Activated CD4-positive, CD25-positive, alpha-beta regulatory T cell (primary cell): ENCODE measurements at regions not wholly inside any gene's neighbourhood (a gene's known extent, or its start where the extent isn't known, plus 50 kb on each side); places are given as distances from the start of the nearest gene placed in this dataset.

Source experiments
- DNase-seq, 4 experiments: peaks; one replicate each; lab custom pipeline; 2025; lab: John Stamatoyannopoulos, UW

DNA sequence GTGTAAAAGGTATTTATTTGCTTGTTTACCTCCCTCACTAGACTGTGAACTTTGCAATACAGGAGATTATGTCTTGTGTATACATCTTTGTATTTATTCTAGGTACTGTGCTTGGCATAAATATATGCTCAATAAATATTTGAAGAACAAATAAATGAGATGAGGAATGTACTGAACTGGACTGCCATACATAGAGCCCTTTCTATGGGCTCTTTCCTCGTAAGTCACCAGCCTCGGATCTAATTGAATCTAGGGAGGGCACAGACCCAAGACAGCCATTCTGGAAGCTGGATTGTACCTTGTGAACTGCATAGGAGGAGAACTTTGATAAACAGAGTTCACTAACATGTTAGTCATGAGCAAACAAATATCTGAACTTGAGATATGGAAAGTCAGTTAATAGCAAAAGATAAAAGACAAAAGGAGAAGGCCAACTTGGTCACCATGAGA is 503.9 kb downstream of the INSC start:
- DNase-seq, result no peak

DNA sequence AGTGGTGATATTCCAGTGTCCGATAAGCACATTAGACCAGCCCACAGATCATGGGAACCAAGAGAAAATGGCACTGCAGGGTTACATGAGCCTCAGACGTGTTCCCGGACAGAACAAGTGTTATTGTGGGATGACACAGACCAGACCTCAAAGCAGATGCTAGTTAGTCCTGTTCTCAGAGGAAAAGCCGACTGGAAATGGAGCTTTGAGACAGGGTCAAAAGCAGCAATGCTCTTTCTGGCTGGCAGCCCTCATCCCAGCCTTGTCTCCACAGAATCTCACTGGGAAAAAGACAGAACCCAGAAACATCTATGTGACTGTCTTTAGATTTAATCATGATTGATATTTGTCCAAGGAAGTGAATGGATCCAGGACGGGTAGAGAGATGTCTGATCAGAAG is 506.8 kb downstream of the INSC start:
- DNase-seq, result no peak

DNA sequence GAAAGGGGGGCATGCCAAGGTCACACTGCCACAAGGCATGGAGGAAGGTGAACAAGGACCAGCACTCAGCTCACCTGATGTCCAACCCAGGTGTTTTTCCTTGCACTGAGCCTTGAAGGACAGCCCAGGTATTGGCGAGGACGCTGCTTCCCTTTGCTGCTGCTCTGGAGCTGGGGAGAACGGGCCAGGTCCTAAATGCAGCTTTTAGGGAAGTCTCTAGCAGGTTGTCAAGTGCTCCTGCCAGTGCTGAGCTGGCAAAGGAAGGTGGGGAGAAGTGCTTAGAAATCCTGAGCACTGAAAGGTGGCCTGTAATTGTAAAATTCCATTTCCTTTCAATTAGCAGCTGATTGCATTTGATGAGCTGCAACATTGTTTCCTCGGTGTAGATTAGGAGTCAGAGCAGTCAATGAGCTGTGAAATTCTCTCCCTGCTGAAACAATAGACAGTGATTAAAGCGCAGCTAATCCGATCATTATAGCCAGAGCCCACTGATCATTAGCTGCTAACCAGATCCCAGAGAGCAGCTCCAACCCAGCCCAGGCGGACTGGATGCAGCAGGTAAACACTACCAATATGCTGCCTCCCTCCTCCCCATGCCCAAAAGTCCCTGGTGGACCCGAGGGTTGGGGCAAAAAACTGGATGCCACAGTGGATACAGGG is 507.6 kb downstream of the INSC start:
- DNase-seq, result no peak

DNA sequence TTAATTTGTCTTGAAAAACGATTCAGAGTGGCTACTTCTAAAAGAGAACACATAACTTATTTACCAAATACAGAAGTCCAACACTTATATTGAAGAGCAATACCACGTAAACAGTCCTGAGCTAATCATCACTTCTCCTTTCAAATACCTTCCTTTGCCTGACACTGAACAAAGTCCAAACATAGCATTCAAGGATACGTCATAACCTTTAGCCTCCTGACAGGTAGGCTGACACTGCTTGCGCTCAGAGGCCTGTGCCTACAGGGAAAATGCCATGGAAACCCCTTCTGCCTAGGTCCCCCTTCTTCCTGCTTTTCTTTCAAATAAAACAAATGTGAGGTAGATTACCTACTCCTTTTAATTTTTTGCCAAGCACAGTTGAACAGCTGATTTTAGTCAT is 510.0 kb downstream of the INSC start:
- DNase-seq, result no peak

- no peak for DNase-seq
Measured at GRCh38 chr11:15625691-15626090, 511.0 kb downstream of the INSC start.

- no peak for DNase-seq
Measured at GRCh38 chr11:15627560-15627959, 512.8 kb downstream of the INSC start.

DNA sequence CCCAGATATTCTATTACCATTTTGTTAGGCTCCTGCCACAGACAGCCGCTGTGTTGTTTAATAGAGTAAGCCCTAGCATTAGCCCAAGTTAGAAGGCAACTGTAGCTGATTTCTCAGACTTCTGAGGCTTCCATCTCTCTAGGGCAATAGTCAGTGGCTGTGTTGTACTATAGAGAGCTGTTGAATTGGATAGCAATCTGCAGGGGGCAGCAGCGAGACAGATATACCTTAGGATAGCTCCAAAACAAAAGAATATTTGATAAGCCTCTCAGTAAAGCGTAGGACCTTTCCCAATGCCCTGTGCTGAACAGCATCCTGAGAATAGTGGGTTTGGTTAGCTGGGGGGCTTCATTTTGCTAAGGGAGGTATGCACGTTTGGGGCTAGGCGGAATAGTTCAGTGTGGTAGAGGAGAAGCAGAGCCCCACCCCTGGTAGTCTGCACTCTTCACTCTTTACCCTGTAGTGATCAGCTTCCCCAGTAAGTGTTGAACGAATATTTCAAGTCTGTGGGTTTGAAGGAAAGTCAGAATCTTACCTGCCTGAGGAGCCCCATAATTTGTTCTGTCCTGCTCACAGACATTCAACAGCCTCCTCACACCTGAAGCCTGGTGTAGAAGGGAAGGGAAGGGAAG is 515.1 kb downstream of the INSC start:
- no peak for DNase-seq

- no peak for DNase-seq
Measured at GRCh38 chr11:15630896-15631295, 516.2 kb downstream of the INSC start.

- DNase-seq, result no peak
Measured at GRCh38 chr11:15635521-15635920, 520.8 kb downstream of the INSC start.

- no peak for DNase-seq
Measured at GRCh38 chr11:15636521-15637089, 521.9 kb downstream of the INSC start.

- no peak for DNase-seq
Measured at GRCh38 chr11:15638386-15638787, 523.7 kb downstream of the INSC start.

GRCh38 chr11:15640318-15640717 is 525.6 kb downstream of the INSC start:
- DNase-seq, result no peak

DNA sequence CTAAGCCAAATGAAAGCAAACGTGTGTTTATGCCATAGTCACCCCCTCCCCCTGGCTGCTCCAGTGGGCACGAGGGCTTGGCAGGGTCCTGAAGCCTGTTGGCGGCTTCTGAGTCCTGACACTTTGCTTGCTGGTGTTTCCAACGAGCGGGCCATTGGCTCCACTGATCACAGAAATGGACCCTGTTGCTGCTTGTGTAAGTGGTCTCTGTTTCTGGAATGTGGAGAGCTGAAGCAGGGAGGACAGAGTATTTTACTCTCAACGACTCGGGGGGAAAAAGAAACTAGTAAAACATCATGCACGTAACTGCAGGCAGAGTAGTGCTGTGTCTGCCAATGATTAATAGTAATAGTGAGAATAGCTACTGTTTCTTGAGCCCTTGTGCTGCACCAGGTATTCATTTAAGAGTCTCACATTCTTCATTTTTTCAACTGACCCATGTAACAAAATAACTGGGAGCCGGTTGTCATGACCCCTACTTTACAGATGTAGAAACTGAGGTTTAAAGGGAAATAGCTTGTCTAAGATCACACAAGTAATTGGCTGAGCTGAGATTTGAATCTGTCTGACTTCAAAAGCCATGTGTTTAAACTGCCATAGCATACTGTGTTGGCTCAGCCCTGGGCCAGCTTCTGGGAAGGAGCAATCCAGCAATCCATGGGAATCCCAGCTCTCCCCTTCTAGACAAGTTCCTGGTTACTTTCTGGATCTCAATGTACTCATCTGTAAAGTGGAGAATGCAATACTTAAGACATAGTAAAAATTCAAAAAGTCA is 526.7 kb downstream of the INSC start:
- DNase-seq, result no peak

DNA sequence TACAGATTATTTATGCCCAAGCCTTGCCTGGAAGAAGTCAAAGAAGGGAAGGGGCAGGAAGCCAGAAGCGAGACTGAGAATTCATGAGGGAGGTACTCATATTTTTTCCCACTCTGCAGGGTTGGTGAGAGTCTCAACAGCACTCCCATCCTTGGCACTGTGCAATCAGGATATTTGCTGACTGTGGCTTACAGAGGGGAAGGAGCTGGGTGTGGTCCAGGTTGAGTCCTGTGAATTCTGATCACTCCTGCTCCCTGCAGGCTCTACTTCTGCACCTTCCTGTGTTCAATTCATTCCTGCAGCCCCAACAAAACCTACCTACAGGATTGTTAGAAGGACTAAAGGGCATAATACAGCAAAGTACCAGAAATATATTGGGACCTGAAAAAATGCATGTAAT is 530.5 kb downstream of the INSC start:
- DNase-seq, result no peak

GRCh38 chr11:15649371-15650104 is 534.8 kb downstream of the INSC start:
- DNase-seq, result no peak

DNA sequence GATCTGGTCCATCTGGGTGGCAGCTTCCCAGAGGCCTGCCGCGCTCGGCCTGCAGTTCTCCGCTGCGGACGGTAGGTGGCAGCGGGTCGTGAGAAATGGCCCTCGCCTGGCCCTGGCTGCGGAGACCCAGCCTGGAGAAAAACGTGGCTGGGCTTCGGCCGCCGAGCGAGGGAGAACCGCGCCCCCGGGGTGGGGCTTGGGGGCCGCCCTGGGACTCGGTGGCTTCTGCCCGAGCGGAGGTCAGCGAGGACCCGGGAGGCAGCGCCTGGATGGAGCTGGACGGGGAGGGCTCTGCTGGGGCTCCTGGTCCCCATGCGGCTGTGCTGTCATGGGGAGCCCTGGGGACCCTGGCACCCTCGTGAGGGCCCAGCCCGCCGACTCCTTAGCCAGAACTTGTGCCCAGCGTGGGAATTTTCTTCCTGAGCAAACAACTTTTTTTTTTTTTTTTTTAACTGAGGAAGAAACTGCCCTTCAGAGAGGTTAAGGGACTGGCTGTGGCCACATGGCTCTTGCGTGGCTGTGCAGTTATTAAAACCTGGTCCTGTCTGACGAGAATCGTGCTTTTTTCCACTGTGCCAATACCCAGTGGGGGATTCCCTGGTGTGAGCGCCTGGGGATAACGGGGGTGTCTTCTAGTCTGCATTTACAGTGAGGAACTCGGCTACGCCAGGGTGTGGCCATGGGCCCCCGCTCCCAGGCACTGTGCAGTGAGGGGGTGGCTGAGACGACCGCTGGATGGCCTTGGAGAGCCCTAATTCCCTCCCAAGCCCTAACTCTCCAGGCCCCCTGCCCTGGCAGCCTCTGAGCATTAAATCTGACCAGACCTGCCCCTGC is 535.6 kb downstream of the INSC start:
- peak; percentile 3 to 49 (median 28) for DNase-seq

DNA sequence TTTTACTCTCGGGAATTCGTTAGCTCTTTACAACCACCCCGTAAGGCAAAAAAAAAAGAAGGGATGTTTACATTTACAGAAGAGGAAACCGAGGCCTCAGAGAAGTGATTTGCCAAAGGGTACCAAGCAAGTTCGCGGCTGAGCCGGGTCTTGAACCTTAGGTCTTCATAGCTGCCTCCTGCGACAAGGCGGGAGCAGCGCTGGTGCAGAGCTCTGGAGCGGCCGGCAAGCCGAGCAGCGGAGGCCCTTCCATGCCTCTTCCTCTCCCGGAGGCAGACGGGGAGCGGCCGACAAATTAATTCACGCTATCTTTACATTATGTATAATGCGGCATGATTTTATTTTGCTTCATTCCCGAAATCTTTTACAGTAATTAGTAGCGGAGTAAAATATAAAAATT is 536.3 kb downstream of the INSC start:
- no peak for DNase-seq

DNA sequence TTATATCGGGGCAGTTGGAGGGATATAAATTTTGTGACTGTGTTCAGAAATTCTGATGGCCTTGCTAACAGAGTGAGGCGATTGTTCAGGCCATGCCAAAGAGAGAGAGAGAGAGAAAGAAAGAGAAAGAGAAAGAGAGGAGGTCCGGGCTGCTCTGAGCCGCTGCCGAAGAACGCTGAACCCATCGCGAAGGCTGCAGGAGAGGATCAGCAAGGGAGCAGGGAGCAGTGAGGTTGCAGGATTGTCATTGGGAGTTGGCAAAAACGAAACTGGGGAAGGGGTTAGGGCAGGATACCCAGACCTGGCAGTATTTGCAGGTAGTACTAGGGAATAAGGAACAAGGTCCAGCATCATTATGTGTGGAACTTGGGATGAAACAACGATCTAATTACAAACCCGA is 537.1 kb downstream of the INSC start:
- DNase-seq, result no peak

DNA sequence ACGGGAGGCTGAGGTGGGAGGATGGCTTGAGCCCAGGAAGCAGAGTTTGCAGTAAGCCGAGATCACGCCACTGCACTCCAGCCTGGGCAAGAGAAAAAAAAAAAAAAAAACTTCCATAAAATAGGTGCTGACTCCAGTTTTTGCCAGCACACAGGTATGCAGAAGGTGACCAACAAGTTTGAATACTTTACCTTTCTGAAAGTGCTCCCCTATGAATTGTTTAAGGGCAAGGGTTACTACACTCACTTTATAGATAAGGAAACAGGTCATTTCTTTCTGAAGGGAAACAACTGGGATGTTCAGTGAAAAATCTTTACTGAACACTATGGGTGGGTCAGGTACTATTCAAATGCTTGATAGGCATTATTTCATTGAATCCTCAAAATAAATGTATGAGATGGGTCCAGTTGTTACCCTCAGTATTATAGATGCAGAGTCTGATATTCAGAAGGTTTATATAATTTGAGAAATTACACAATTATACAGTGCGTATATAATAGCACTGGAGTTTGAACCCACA is 538.5 kb downstream of the INSC start:
- DNase-seq, result no peak

DNA sequence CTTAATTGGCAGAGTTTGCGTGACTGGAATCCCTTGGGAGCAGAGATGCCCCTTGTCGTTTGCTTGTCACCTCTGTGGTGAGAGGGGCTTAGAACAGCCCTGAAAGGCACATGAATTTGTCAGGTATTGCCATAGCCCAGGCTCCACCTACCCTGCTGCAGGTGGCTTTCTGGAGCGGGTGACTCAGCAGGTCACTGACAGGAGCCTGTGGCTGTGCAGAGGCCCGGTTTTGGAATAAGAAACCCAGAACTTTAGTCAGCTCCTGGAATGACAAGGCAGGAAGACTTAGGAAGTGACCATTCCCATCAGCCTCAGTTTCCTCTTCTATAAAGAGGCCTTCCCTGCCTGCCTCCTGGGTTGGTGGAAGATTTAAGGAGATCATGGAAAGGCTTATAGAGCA is 539.7 kb downstream of the INSC start:
- no peak for DNase-seq

DNA sequence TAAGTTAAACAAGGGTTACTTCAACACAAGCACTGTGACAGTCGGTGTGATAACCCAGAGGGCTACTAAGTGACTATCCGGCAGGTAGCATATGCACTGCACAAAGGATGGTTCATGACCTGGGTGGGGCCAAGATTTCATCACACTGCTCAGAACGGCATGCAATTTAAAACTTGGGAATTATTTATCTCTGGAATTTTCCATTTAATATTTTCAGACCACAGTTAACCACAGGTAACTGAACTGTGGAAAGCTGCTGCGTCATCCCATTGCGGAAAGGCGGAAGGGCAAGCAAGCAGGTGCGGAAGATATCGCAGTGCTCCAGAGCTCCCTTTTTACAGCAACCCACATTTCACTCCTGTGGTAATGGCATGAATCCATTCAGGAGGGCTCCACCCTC is 540.8 kb downstream of the INSC start:
- DNase-seq, result no peak
